GM18870 (cell line): ENCODE measurements at regions not wholly inside any gene's neighbourhood (a gene's known extent, or its start where the extent isn't known, plus 50 kb on each side); places are given as distances from the start of the nearest gene placed in this dataset.

Experiments used
- ATAC-seq: cut with Tn5 transposase; IDR thresholded peaks from one replicate; pipeline ENCODE4 v1.9.1; 2021; ENCODE audit warnings: moderate library complexity; ENCODE audit not compliant: unreplicated experiment

- no peak for ATAC-seq
Observed at GRCh38 chr3:81439108-81439507, 322.3 kb downstream of the GBE1 start.

GRCh38 chr3:81437683-81438082 is 323.8 kb downstream of the GBE1 start:
- no peak for ATAC-seq

GRCh38 chr3:81436182-81436581 is 325.3 kb downstream of the GBE1 start:
- ATAC-seq = no peak

- no peak for ATAC-seq
Observed at GRCh38 chr3:81435050-81435449, 326.4 kb downstream of the GBE1 start.

GRCh38 chr3:81434161-81434560 is 327.3 kb downstream of the GBE1 start:
- no peak for ATAC-seq

GRCh38 chr3:81433675-81434074 is 327.8 kb downstream of the GBE1 start:
- no peak for ATAC-seq

GRCh38 chr3:81432456-81432855 is 329.0 kb downstream of the GBE1 start:
- no peak for ATAC-seq

- no peak for ATAC-seq
Observed at GRCh38 chr3:81426826-81427577, 334.4 kb downstream of the GBE1 start.

- ATAC-seq = no peak
Observed at GRCh38 chr3:81425198-81425868, 336.1 kb downstream of the GBE1 start.

GRCh38 chr3:81419228-81419627 is 342.2 kb downstream of the GBE1 start:
- no peak for ATAC-seq

- ATAC-seq = no peak
Observed at GRCh38 chr3:81416812-81417211, 344.6 kb downstream of the GBE1 start.

- no peak for ATAC-seq
Observed at GRCh38 chr3:81406318-81406717, 355.1 kb downstream of the GBE1 start.

- ATAC-seq = no peak
Observed at GRCh38 chr3:81395739-81396513, 365.5 kb downstream of the GBE1 start.

GRCh38 chr3:81394651-81395524 is 366.6 kb downstream of the GBE1 start:
- ATAC-seq = no peak

- ATAC-seq = no peak
Observed at GRCh38 chr3:81393251-81393650, 368.2 kb downstream of the GBE1 start.

- no peak for ATAC-seq
Observed at GRCh38 chr3:81390796-81391195, 370.6 kb downstream of the GBE1 start.

- ATAC-seq = no peak
Observed at GRCh38 chr3:81388191-81388590, 373.3 kb downstream of the GBE1 start.

- no peak for ATAC-seq
Observed at GRCh38 chr3:81382470-81382869, 379.0 kb downstream of the GBE1 start.

- ATAC-seq = no peak
Observed at GRCh38 chr3:81380234-81380633, 381.2 kb downstream of the GBE1 start.

- no peak for ATAC-seq
Observed at GRCh38 chr3:81378552-81379293, 382.7 kb downstream of the GBE1 start.
